H9 (cell line): ENCODE measurements at regions not wholly inside any gene's neighbourhood (a gene's known extent, or its start where the extent isn't known, plus 50 kb on each side); places are given as distances from the start of the nearest gene placed in this dataset.

ENCODE experiments used
- DNase-seq: peaks from one replicate; pipeline ENCODE4 v3.0.0-alpha.2; 2017
- H2AFZ ChIP-seq: one replicate; pipeline ENCODE4 v1.6.1; 2013; ENCODE audit warnings: mild to moderate bottlenecking, low read length, control low read depth, moderate library complexity
- H2AK5ac ChIP-seq: 2 replicates; pipeline ENCODE4 v1.6.1; 2013; ENCODE audit warnings: low read length, control low read depth, mixed read lengths; ENCODE audit not compliant: insufficient read length
- H2BK120ac ChIP-seq: one replicate; pipeline ENCODE4 v1.6.1; 2013; ENCODE audit warnings: low read depth, mild to moderate bottlenecking, low read length, control low read depth, inconsistent platforms; ENCODE audit not compliant: poor library complexity, severe bottlenecking
- H2BK12ac ChIP-seq: 2 replicates; pipeline ENCODE4 v1.6.1; 2013; ENCODE audit warnings: low read length, control low read depth, mixed read lengths, low read depth; ENCODE audit not compliant: insufficient read length
- H2BK15ac ChIP-seq: 2 replicates; pipeline ENCODE4 v1.6.1; 2013; ENCODE audit warnings: low read depth, low read length, control low read depth
- H2BK20ac ChIP-seq: one replicate; pipeline ENCODE4 v1.6.1; 2013; ENCODE audit warnings: low read depth, mild to moderate bottlenecking, low read length, control low read depth, inconsistent platforms; ENCODE audit not compliant: poor library complexity, severe bottlenecking
- H2BK5ac ChIP-seq: 2 replicates; pipeline ENCODE4 v1.6.1; 2013; ENCODE audit warnings: low read length, control low read depth, mixed read lengths; ENCODE audit not compliant: insufficient read length
- H3K14ac ChIP-seq: 2 replicates; pipeline ENCODE4 v1.6.1; 2013; ENCODE audit warnings: low read length, control low read depth; ENCODE audit not compliant: insufficient read depth
- H3K18ac ChIP-seq: 2 replicates; pipeline ENCODE4 v1.6.1; 2013; ENCODE audit warnings: low read depth, mild to moderate bottlenecking, mixed read lengths, low read length, control low read depth; ENCODE audit not compliant: insufficient read length
- H3K23ac ChIP-seq: 2 replicates; pipeline ENCODE4 v1.6.1; 2013; ENCODE audit warnings: low read length, control low read depth, mixed read lengths, low read depth; ENCODE audit not compliant: insufficient read length
- H3K23me2 ChIP-seq: 2 replicates; pipeline ENCODE4 v1.6.1; 2013; ENCODE audit warnings: low read depth, mild to moderate bottlenecking, mixed read lengths, low read length, control low read depth; ENCODE audit not compliant: insufficient read length, poor library complexity, severe bottlenecking
- H3K27ac ChIP-seq: 2 replicates; pipeline ENCODE4 v1.5.1; 2013; ENCODE audit warnings: low read length, control low read depth, mixed read lengths, low read depth; ENCODE audit not compliant: insufficient read length
- H3K27me3 ChIP-seq: 2 replicates; pipeline ENCODE4 v1.6.1; 2013; ENCODE audit warnings: low read length, control low read depth, inconsistent platforms; ENCODE audit not compliant: insufficient read depth
- H3K4ac ChIP-seq: 2 replicates; pipeline ENCODE4 v1.6.1; 2013; ENCODE audit warnings: low read depth, mild to moderate bottlenecking, control low read depth, inconsistent platforms, low read length, moderate library complexity
- H3K4me1 ChIP-seq: 2 replicates; pipeline ENCODE4 v1.6.1; 2013; ENCODE audit warnings: low read length, control low read depth, inconsistent platforms; ENCODE audit not compliant: insufficient read depth
- H3K4me2 ChIP-seq: 2 replicates; pipeline ENCODE4 v1.6.1; 2013; ENCODE audit warnings: low read length, control low read depth, mixed read lengths; ENCODE audit not compliant: insufficient read length, insufficient read depth
- H3K56ac ChIP-seq: 2 replicates; pipeline ENCODE4 v1.6.1; 2013; ENCODE audit warnings: low read depth, mild to moderate bottlenecking, mixed read lengths, low read length, control low read depth; ENCODE audit not compliant: insufficient read length
- H3K79me1 ChIP-seq: 2 replicates; pipeline ENCODE4 v1.6.1; 2013; ENCODE audit warnings: low read depth, mild to moderate bottlenecking, moderate library complexity, low read length, control low read depth, inconsistent platforms; ENCODE audit not compliant: insufficient read depth, poor library complexity, severe bottlenecking
- H3K79me2 ChIP-seq: 2 replicates; pipeline ENCODE4 v1.6.1; 2013; ENCODE audit warnings: low read length, control low read depth, inconsistent platforms; ENCODE audit not compliant: insufficient read depth
- H3K9ac ChIP-seq: 2 replicates; pipeline ENCODE4 v1.6.1; 2013; ENCODE audit warnings: low read length, control low read depth, mixed read lengths; ENCODE audit not compliant: insufficient read length; ENCODE audit errors: extremely low read depth
- H3K9me3 ChIP-seq: one replicate; pipeline ENCODE4 v1.6.1; 2013; ENCODE audit warnings: low read depth, low read length, inconsistent platforms; ENCODE audit not compliant: control insufficient read depth
- H3T11ph ChIP-seq: one replicate; pipeline ENCODE4 v1.6.1; 2013; ENCODE audit warnings: mild to moderate bottlenecking, low read length, control low read depth, inconsistent platforms
- H4K20me1 ChIP-seq: one replicate; pipeline ENCODE4 v1.6.1; 2013; ENCODE audit not compliant: control insufficient read depth, insufficient read length, insufficient read depth
- H4K5ac ChIP-seq: 2 replicates; pipeline ENCODE4 v1.6.1; 2013; ENCODE audit warnings: low read depth, mild to moderate bottlenecking, mixed read lengths, low read length, control low read depth; ENCODE audit not compliant: insufficient read length
- H4K8ac ChIP-seq: replicated peaks from 2 replicates; pipeline ENCODE4 v1.6.1; 2013; ENCODE audit warnings: low read length, control low read depth, mixed read lengths, low read depth; ENCODE audit not compliant: insufficient read length
- H4K91ac ChIP-seq: 2 replicates; pipeline ENCODE4 v1.6.1; 2013; ENCODE audit warnings: low read depth, mild to moderate bottlenecking, moderate library complexity, mixed read lengths, low read length, control low read depth; ENCODE audit not compliant: insufficient read length
- H3K27ac Mint-ChIP-seq, 3 experiments: 2 replicates in 2 of 3; 3 replicates in 1 of 3; pipeline ENCODE4 v1.8.0; 2020 to 2021; ENCODE audit warnings: mixed read lengths in 3 of 3, mild to moderate bottlenecking in 1 of 3, moderate library complexity in 1 of 3
- H3K27me3 Mint-ChIP-seq: 2 replicates; pipeline ENCODE4 v1.8.0; 2021; ENCODE audit warnings: low read depth, mild to moderate bottlenecking, moderate library complexity, mixed read lengths
- H3K36me3 Mint-ChIP-seq, 3 experiments: 2 replicates in 2 of 3; 3 replicates in 1 of 3; pipeline ENCODE4 v1.8.0; 2020 to 2021; ENCODE audit warnings: low read depth in 3 of 3, mixed read lengths in 3 of 3; ENCODE audit not compliant: insufficient read depth in 1 of 3
- H3K4me1 Mint-ChIP-seq, 2 experiments: 2 replicates each; pipeline ENCODE4 v1.8.0; 2020; ENCODE audit warnings: mixed read lengths in 2 of 2
- H3K4me3 Mint-ChIP-seq, 2 experiments: 2 replicates in 1 of 2; 3 replicates in 1 of 2; pipeline ENCODE4 v1.8.0; 2020 to 2021; ENCODE audit warnings: mild to moderate bottlenecking in 2 of 2, mixed read lengths in 2 of 2, moderate library complexity in 1 of 2
- H3K9me3 Mint-ChIP-seq, 2 experiments: 2 replicates in 1 of 2; 3 replicates in 1 of 2; pipeline ENCODE4 v1.8.0; 2020; ENCODE audit warnings: mild to moderate bottlenecking in 2 of 2, mixed read lengths in 2 of 2, moderate library complexity in 1 of 2
- CTCF ChIP-seq: fragments of 200-600 bp; sonication (generic); conservative IDR thresholded peaks from 3 replicates; pipeline ENCODE4 v1.8.0; 2021; ENCODE audit warnings: antibody characterized with exemption, mild to moderate bottlenecking
- WGBS: extraction: QIAGEN DNeasy Blood & Tissue Kit; methylation state at CpG from one replicate; pipeline ENCODE4 v1.1.7; 2013; ENCODE audit warnings: missing lambda C conversion rate, low lambda C conversion rate, mixed read lengths; ENCODE audit not compliant: insufficient read length; ENCODE audit errors: extremely low coverage; 5-methylcytosine and 5-hydroxymethylcytosine counted together

GRCh38 chr12:41652981-41653380, 464.9 kb downstream of the PDZRN4 start:
- Histone ChIP-seq H3K9ac (no peak overlapping the region), H3T11ph (no peak overlapping the region), H3K18ac (no peak overlapping the region), H2BK120ac (no peak overlapping the region), H2BK15ac (no peak overlapping the region), H4K8ac (no peak overlapping the region), H2BK5ac (no peak overlapping the region), H3K9me3 (no peaks in the 10 kb centered on the region), H2BK20ac (no peak overlapping the region), H3K27me3 (no peaks in the 10 kb centered on the region), H2BK12ac (no peak overlapping the region), H3K56ac (no peak overlapping the region), H3K14ac (no peak overlapping the region), H3K4ac (no peak overlapping the region), H3K79me2 (no peaks in the 10 kb centered on the region), H3K4me2 (no peak overlapping the region), H2AFZ (peak overlapping the region; percentile 32), H3K79me1 (no peaks in the 10 kb centered on the region), H4K20me1 (no peaks in the 10 kb centered on the region), H4K5ac (no peak overlapping the region), H4K91ac (no peak overlapping the region), H3K23ac (no peak overlapping the region), H3K4me1 (no peaks in the 10 kb centered on the region), H3K27ac (no peak overlapping the region), H3K23me2 (no peaks in the 10 kb centered on the region), H2AK5ac (no peak overlapping the region)
- no peak overlapping the region for H3K4me3 Mint-ChIP-seq
- no peak for TF ChIP-seq CTCF
- H3K36me3 Mint-ChIP-seq, result peaks cover 0 to 3% (median 3%) of the 10 kb centered on the region in 3 experiments; a peak in 1 of 7 replicates
- H3K4me1 Mint-ChIP-seq, result peaks cover 5 to 6% of the 10 kb centered on the region in 2 experiments; a peak in 3 of 4 replicates
- H3K9me3 Mint-ChIP-seq, result peaks cover 0 to 6% of the 10 kb centered on the region in 2 experiments; a peak in 1 of 5 replicates
- no peak for DNase-seq
- H3K27me3 Mint-ChIP-seq, result no peaks in the 10 kb centered on the region
- no CpG with 5 or more reads among the region's 8 CpGs for WGBS
- H3K27ac Mint-ChIP-seq, result no peak overlapping the region; a peak in 1 of 7 replicates
